Astrocyte of the hippocampus (primary cell): ENCODE measurements at regions not wholly inside any gene's neighbourhood (a gene's known extent, or its start where the extent isn't known, plus 50 kb on each side); places are given as distances from the start of the nearest gene placed in this dataset.
A peak's percentile ranks its signal among the peaks of the same experiment; 100 is the strongest.
"Not testable (repeated sequence)": the region's sequence is repeated elsewhere in the genome, so short reads cannot be mapped to it uniquely, and the experiment has no call there.

Experiments used
- DNase-seq: peaks from one replicate; pipeline ENCODE4 v3.0.0; 2011; ENCODE audit warnings: low read depth, low spot score

- peak; percentile 41 for DNase-seq
Measured at GRCh38 chr11:87659807-87660206, 515.4 kb downstream of the RAB38 start.

GRCh38 chr11:87645626-87646025, 529.6 kb downstream of the RAB38 start:
- no peak for DNase-seq

- DNase-seq, result no peak
Measured at GRCh38 chr11:87639753-87640364, 535.4 kb downstream of the RAB38 start.

GRCh38 chr11:87635001-87635400, 540.2 kb downstream of the RAB38 start:
- DNase-seq, result no peak

GRCh38 chr11:87634331-87634730, 540.9 kb downstream of the RAB38 start:
- no peak for DNase-seq

- DNase-seq, result no peak
Measured at GRCh38 chr11:87628957-87629356, 546.3 kb downstream of the RAB38 start.

GRCh38 chr11:87628026-87628580, 547.1 kb downstream of the RAB38 start:
- no peak for DNase-seq

- not testable (repeated sequence) for DNase-seq
Measured at GRCh38 chr11:87623531-87624365, 551.5 kb downstream of the RAB38 start.

- no peak for DNase-seq
Measured at GRCh38 chr11:87616511-87616910, 558.7 kb downstream of the RAB38 start.

- DNase-seq, result no peak
Measured at GRCh38 chr11:87604350-87604749, 566.6 kb downstream of the TMEM135 start.

GRCh38 chr11:87603887-87604286, 566.2 kb downstream of the TMEM135 start:
- peak; percentile 22 for DNase-seq

- no peak for DNase-seq
Measured at GRCh38 chr11:87602776-87603175, 565.0 kb downstream of the TMEM135 start.

- DNase-seq, result peak; percentile 46
Measured at GRCh38 chr11:87600938-87601337, 563.2 kb downstream of the TMEM135 start.

- DNase-seq, result peak; percentile 21
Measured at GRCh38 chr11:87597725-87598124, 560.0 kb downstream of the TMEM135 start.

- no peak for DNase-seq
Measured at GRCh38 chr11:87596176-87596575, 558.4 kb downstream of the TMEM135 start.

- no peak for DNase-seq
Measured at GRCh38 chr11:87589082-87589481, 551.3 kb downstream of the TMEM135 start.

- not testable (repeated sequence) for DNase-seq
Measured at GRCh38 chr11:87585613-87586012, 547.9 kb downstream of the TMEM135 start.

- no peak for DNase-seq
Measured at GRCh38 chr11:87583931-87584330, 546.2 kb downstream of the TMEM135 start.

- no peak for DNase-seq
Measured at GRCh38 chr11:87575088-87575487, 537.4 kb downstream of the TMEM135 start.

GRCh38 chr11:87574193-87574592, 536.5 kb downstream of the TMEM135 start:
- no peak for DNase-seq

GRCh38 chr11:87573708-87574107, 536.0 kb downstream of the TMEM135 start:
- no peak for DNase-seq

- peak; percentile 35 for DNase-seq
Measured at GRCh38 chr11:87572881-87573280, 535.1 kb downstream of the TMEM135 start.

GRCh38 chr11:87560352-87560751, 522.6 kb downstream of the TMEM135 start:
- no peak for DNase-seq
